22Rv1 (cell line): ENCODE measurements at regions not wholly inside any gene's neighbourhood (a gene's known extent, or its start where the extent isn't known, plus 50 kb on each side); places are given as distances from the start of the nearest gene placed in this dataset.

ENCODE experiments used
- ZFX ChIP-seq: fragments of 450-650 bp; IDR thresholded peaks from 2 replicates; pipeline ENCODE4 v1.6.1; 2017; ENCODE audit warnings: antibody characterized with exemption, borderline replicate concordance
- TF ChIP-seq, protein P1 (sequence below): fragments of 450-650 bp; IDR thresholded peaks from 2 replicates; pipeline ENCODE4 v1.5.1; 2017; ENCODE audit warnings: mild to moderate bottlenecking

DNA sequence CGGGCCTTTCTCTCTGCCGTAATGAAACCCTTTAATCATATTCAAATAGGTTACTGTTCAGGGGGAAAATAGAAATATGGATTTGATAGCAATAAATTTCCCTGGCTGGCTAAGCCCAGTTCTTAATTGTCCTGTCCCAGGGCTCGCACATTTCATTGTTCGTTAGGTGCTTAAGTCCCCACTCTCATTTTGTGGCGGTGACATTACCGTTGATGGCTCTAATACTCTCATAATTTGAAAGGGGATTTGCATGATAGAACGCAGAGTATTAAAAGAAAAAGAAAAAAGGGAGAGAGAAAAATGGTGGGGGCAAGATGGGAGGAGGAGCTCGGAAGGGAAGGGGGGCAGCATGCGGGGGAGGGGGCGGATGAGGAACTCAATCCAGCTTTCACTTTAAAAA, 79.1 kb upstream of the FOXP4 start:
- TF ChIP-seq, protein P1, sequence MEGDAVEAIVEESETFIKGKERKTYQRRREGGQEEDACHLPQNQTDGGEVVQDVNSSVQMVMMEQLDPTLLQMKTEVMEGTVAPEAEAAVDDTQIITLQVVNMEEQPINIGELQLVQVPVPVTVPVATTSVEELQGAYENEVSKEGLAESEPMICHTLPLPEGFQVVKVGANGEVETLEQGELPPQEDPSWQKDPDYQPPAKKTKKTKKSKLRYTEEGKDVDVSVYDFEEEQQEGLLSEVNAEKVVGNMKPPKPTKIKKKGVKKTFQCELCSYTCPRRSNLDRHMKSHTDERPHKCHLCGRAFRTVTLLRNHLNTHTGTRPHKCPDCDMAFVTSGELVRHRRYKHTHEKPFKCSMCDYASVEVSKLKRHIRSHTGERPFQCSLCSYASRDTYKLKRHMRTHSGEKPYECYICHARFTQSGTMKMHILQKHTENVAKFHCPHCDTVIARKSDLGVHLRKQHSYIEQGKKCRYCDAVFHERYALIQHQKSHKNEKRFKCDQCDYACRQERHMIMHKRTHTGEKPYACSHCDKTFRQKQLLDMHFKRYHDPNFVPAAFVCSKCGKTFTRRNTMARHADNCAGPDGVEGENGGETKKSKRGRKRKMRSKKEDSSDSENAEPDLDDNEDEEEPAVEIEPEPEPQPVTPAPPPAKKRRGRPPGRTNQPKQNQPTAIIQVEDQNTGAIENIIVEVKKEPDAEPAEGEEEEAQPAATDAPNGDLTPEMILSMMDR: no peak
- TF ChIP-seq ZFX: no peak
